K562 (cell line): ENCODE measurements at regions not wholly inside any gene's neighbourhood (a gene's known extent, or its start where the extent isn't known, plus 50 kb on each side); places are given as distances from the start of the nearest gene placed in this dataset.

Experiments used
- ATAC-seq: fragments of 200-7000 bp; cut with Tn5 transposase; 3 replicates; pipeline ENCODE4 v1.9.1; 2020; ENCODE audit warnings: moderate library complexity
- BruUV-seq: library from RNA; stranded (reverse); fragments of 400-500 nt; replicated peaks from 2 replicates; lab custom pipeline; 2021; lab: Mats Ljungman, UMichigan
- CTCF ChIA-PET: fragments of 300-600 bp; formaldehyde crosslinking; extraction: SDS; loops from one replicate; lab custom pipeline; 2021; ENCODE audit warnings: low intra/inter-chr PET ratio; lab: Yijun Ruan, JAX
- POLR2A ChIA-PET: fragments of 300-600, 350-650 bp; sonication (Branson Sonifier 250); formaldehyde crosslinking; extraction: SDS; loops from one replicate; lab custom pipeline; 2021; ENCODE audit warnings: antibody characterized with exemption, inconsistent platforms; lab: Yijun Ruan, JAX
- DNase-seq, 4 experiments: peaks; one replicate each; pipeline versions ENCODE4 v3.0.0 to v3.0.0-alpha.2; 2011 to 2018; ENCODE audit warnings: low spot score in 3 of 4, mixed read lengths in 3 of 4; ENCODE audit errors: extremely low read depth in 1 of 4
- FAIRE-seq: peaks from 2 replicates; lab custom pipeline; 2011; peaks lifted over from hg19 to GRCh38; lab: Jason Lieb, UNC
- H2AFZ ChIP-seq: 2 replicates; pipeline ENCODE4 v1.6.0; 2011; ENCODE audit warnings: low read depth, low read length, control low read depth, inconsistent platforms
- H3K27ac ChIP-seq: fragments of 200-600 bp; 3 replicates; pipeline ENCODE4 v1.8.0; 2011; ENCODE audit warnings: low read depth, mild to moderate bottlenecking, control low read depth, inconsistent platforms, low read length, moderate library complexity, mixed read lengths; ENCODE audit errors: extremely low read depth
- H3K27me3 ChIP-seq, 2 experiments: fragments of 300-600 bp in 1 of 2; 2 replicates in 1 of 2; 3 replicates in 1 of 2; pipeline versions ENCODE4 v1.6.0 to v1.8.0; 2011; ENCODE audit warnings: inconsistent platforms in 2 of 2, low read length in 2 of 2, mild to moderate bottlenecking in 1 of 2, mixed read lengths in 1 of 2, moderate library complexity in 1 of 2; ENCODE audit not compliant: control insufficient read depth in 2 of 2, insufficient read depth in 2 of 2
- H3K36me3 ChIP-seq: fragments of 300-600 bp; 3 replicates; pipeline ENCODE4 v1.8.0; 2011; ENCODE audit warnings: mild to moderate bottlenecking, low read length, inconsistent platforms; ENCODE audit not compliant: control insufficient read depth, insufficient read depth
- H3K4me1 ChIP-seq, 2 experiments: fragments of 200-600 bp in 1 of 2; replicated peaks in 1 of 2; 2 replicates in 1 of 2; 3 replicates in 1 of 2; pipeline versions ENCODE4 v1.5.1 to v1.8.0; 2011; ENCODE audit warnings: inconsistent platforms in 2 of 2, low read length in 2 of 2, mild to moderate bottlenecking in 1 of 2, mixed read lengths in 1 of 2, moderate library complexity in 1 of 2; ENCODE audit not compliant: control insufficient read depth in 2 of 2, insufficient read depth in 2 of 2
- H3K4me2 ChIP-seq: 2 replicates; pipeline ENCODE4 v1.6.1; 2011; ENCODE audit warnings: low read length, control low read depth, inconsistent platforms, mixed read lengths; ENCODE audit not compliant: insufficient read depth
- H3K4me3 ChIP-seq: fragments of 200-600 bp; sonication (generic), shearing (Covaris generic); 2 replicates; pipeline ENCODE4 v1.5.1; 2016; ENCODE audit warnings: control low read depth, inconsistent platforms
- H3K79me2 ChIP-seq: fragments of 200-600 bp; 3 replicates; pipeline ENCODE4 v1.8.0; 2011; ENCODE audit warnings: low read length, inconsistent platforms; ENCODE audit not compliant: control insufficient read depth, insufficient read depth
- H3K9ac ChIP-seq, 2 experiments: 2 replicates each; pipeline versions ENCODE4 v1.6.0 to v1.6.1; 2011; ENCODE audit warnings: low read depth in 2 of 2, low read length in 2 of 2, control low read depth in 1 of 2, inconsistent platforms in 1 of 2, mild to moderate bottlenecking in 1 of 2, mixed read lengths in 1 of 2; ENCODE audit not compliant: insufficient read depth in 1 of 2
- H3K9me1 ChIP-seq: one replicate; pipeline ENCODE4 v1.6.0; 2011; ENCODE audit warnings: inconsistent platforms, mild to moderate bottlenecking, low read length, moderate library complexity; ENCODE audit not compliant: control insufficient read depth, insufficient read depth
- H3K9me3 ChIP-seq: replicated peaks from 2 replicates; pipeline ENCODE4 v1.5.1; 2011; ENCODE audit warnings: low read depth, low read length, inconsistent platforms; ENCODE audit not compliant: control insufficient read depth, insufficient read depth
- H4K20me1 ChIP-seq: replicated peaks from 2 replicates; pipeline ENCODE4 v1.6.1; 2011; ENCODE audit warnings: low read length, inconsistent platforms, mixed read lengths; ENCODE audit not compliant: control insufficient read depth, insufficient read depth
- ELF2 ChIP-seq: fragments of 250-450 bp; sonication (Bioruptor Pico); IDR thresholded peaks from 2 replicates; pipeline ENCODE4 v1.5.0; 2021; ENCODE audit warnings: mild to moderate bottlenecking
- FIP1L1 ChIP-seq: fragments of 200-400 bp; formaldehyde crosslinking; IDR thresholded peaks from 2 replicates; pipeline ENCODE4 v1.6.1; 2018; ENCODE audit warnings: mild to moderate bottlenecking, low read depth, low read length; ENCODE audit not compliant: poor library complexity, severe bottlenecking
- FOXM1 ChIP-seq, 2 experiments: fragments of 450-650 bp in 1 of 2; sonication (generic) in 1 of 2; formaldehyde crosslinking in 1 of 2; IDR thresholded peaks; 2 replicates each; pipeline versions ENCODE4 v1.6.1 to v1.9.0; 2017 to 2022; ENCODE audit warnings: low read depth in 2 of 2, mild to moderate bottlenecking in 2 of 2, missing genetic modification reagents in 1 of 2, moderate library complexity in 1 of 2
- ILF3 ChIP-seq: fragments of 450-650 bp; IDR thresholded peaks from 2 replicates; pipeline ENCODE4 v1.6.1; 2018; ENCODE audit warnings: antibody characterized with exemption, mild to moderate bottlenecking, moderate library complexity, borderline replicate concordance
- MAFG ChIP-seq: fragments of 450-650 bp; conservative IDR thresholded peaks from 2 replicates; pipeline ENCODE4 v1.6.1; 2016; ENCODE audit warnings: missing genetic modification characterization, missing compliant biosample characterization
- MTA3 ChIP-seq: fragments of 450-650 bp; formaldehyde crosslinking; IDR thresholded peaks from 2 replicates; pipeline ENCODE4 v1.6.1; 2017; ENCODE audit warnings: mild to moderate bottlenecking, borderline replicate concordance
- NCOA1 ChIP-seq: fragments of 450-650 bp; IDR thresholded peaks from 2 replicates; pipeline ENCODE4 v1.6.1; 2016; ENCODE audit warnings: low read depth
- PHB2 ChIP-seq: fragments of 450-650 bp; IDR thresholded peaks from 2 replicates; pipeline ENCODE4 v1.6.1; 2017; ENCODE audit warnings: low read depth
- POLR2G ChIP-seq: fragments of 200-400 bp; formaldehyde crosslinking; IDR thresholded peaks from 2 replicates; pipeline ENCODE4 v1.6.1; 2017; ENCODE audit warnings: low read depth, mild to moderate bottlenecking, antibody characterized with exemption, low read length, moderate library complexity
- RUNX1 ChIP-seq: sonication (generic); IDR thresholded peaks from 2 replicates; pipeline ENCODE4 v1.6.1; 2016; ENCODE audit warnings: antibody characterized with exemption, low read depth
- SMARCC2 ChIP-seq: fragments of 450-650 bp; IDR thresholded peaks from 2 replicates; pipeline ENCODE4 v1.6.1; 2017; ENCODE audit warnings: antibody characterized with exemption, moderate library complexity, mild to moderate bottlenecking, low read depth
- TAF7 ChIP-seq: fragments of 450-650 bp; IDR thresholded peaks from 2 replicates; pipeline ENCODE4 v1.6.1; 2016; ENCODE audit warnings: missing genetic modification characterization, missing compliant biosample characterization
- ZFP1 ChIP-seq: fragments of 450-650 bp; formaldehyde crosslinking; IDR thresholded peaks from 2 replicates; pipeline ENCODE4 v1.4.0; 2020; ENCODE audit warnings: mild to moderate bottlenecking, mixed read lengths
- ZNF431 ChIP-seq: sonication (generic); formaldehyde crosslinking; IDR thresholded peaks from 2 replicates; pipeline ENCODE4 v1.8.0; 2022; ENCODE audit warnings: mild to moderate bottlenecking, missing genetic modification reagents
- ZNF436 ChIP-seq: fragments of 250-450, 450-650 bp; sonication (Bioruptor Pico); formaldehyde crosslinking; IDR thresholded peaks from 2 replicates; pipeline ENCODE4 v1.7.0; 2020; ENCODE audit warnings: mild to moderate bottlenecking
- WGBS: fragments of 100-300 bp; shearing (Covaris generic); methylation state at CpG from one replicate; pipeline ENCODE4 v1.1.6; 2016; ENCODE audit warnings: low coverage, mixed read lengths; ENCODE audit not compliant: insufficient coverage; ENCODE audit errors: missing lambda C conversion rate; 5-methylcytosine and 5-hydroxymethylcytosine counted together
- in situ Hi-C: fragments of 300-500 bp; cut with MboI; formaldehyde crosslinking; loops from 4 replicates; pipeline ENCODE4 v1.15.0; 2018; ENCODE audit warnings: inconsistent platforms, mixed read lengths
- intact Hi-C: fragments of 100-400 bp; cut with micrococcal nuclease; formaldehyde crosslinking; loops from 2 replicates; pipeline ENCODE4 v1.14.2; 2022
- TF ChIP-seq, protein P1 (sequence below), 2 experiments: fragments of 450-650 bp; IDR thresholded peaks; 2 replicates each; pipeline ENCODE4 v1.6.1; 2016
- TF ChIP-seq, protein P2 (sequence below): fragments of 450-650 bp; formaldehyde crosslinking; IDR thresholded peaks from 2 replicates; pipeline ENCODE4 v1.4.0; 2022; ENCODE audit warnings: mild to moderate bottlenecking, moderate library complexity

DNA sequence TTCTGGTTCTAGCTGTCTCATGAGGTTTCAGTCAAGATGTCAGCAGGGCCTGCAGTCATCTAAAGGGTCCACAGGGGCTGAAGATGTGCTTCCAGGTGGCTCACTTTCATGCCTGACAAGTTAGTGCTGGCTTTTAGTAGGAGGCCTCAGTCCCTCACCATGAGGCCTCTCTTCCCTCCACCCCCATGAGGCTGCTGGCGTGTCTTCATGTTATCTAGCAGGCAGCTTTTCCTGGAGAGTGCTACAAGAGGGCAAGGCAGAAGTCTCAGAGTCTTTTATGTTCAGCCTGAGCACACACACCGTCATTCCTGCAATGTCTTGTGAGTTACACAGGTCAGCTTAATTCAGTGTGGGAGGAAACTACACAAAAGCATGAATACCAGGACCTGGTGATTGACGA lies 769.9 kb downstream of the HDGFL1 start:
- 5% methylated on average over 3 of the region's 3 CpGs for WGBS
- TF ChIP-seq, protein P1, sequence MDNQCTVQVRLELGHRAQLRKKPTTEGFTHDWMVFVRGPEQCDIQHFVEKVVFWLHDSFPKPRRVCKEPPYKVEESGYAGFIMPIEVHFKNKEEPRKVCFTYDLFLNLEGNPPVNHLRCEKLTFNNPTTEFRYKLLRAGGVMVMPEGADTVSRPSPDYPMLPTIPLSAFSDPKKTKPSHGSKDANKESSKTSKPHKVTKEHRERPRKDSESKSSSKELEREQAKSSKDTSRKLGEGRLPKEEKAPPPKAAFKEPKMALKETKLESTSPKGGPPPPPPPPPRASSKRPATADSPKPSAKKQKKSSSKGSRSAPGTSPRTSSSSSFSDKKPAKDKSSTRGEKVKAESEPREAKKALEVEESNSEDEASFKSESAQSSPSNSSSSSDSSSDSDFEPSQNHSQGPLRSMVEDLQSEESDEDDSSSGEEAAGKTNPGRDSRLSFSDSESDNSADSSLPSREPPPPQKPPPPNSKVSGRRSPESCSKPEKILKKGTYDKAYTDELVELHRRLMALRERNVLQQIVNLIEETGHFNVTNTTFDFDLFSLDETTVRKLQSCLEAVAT (IDR thresholded peaks at IDR 0.05), result no peak
- no peak for TF ChIP-seq POLR2G
- no peak for TF ChIP-seq ZNF431 (CRISPR knock-in tag)
- no peak for TF ChIP-seq PHB2
- TF ChIP-seq ZFP1 (CRISPR knock-in tag), result no peak
- TF ChIP-seq, protein P2, sequence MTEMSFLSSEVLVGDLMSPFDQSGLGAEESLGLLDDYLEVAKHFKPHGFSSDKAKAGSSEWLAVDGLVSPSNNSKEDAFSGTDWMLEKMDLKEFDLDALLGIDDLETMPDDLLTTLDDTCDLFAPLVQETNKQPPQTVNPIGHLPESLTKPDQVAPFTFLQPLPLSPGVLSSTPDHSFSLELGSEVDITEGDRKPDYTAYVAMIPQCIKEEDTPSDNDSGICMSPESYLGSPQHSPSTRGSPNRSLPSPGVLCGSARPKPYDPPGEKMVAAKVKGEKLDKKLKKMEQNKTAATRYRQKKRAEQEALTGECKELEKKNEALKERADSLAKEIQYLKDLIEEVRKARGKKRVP (CRISPR knock-in tag), result no peak
- TF ChIP-seq ILF3, result no peak
- TF ChIP-seq FIP1L1, result no peak
- no peak for TF ChIP-seq NCOA1
- TF ChIP-seq MTA3, result no peak
- TF ChIP-seq TAF7 (tag), result no peak
- no peak for TF ChIP-seq RUNX1
- no peak for TF ChIP-seq MAFG (tag)
- no peak for TF ChIP-seq FOXM1 (IDR thresholded peaks at IDR 0.05; ENCODE audit: low read depth)
- no peak for TF ChIP-seq FOXM1 (CRISPR knock-in tag; IDR thresholded peaks at IDR 0.05; ENCODE audit: low read depth)
- no peak for TF ChIP-seq SMARCC2
- no peak for TF ChIP-seq ELF2 (CRISPR knock-in tag)
- TF ChIP-seq ZNF436 (CRISPR knock-in tag), result no peak
- H3K4me3 ChIP-seq, result no peak overlapping the region
- intact Hi-C loops (no loop called here), in situ Hi-C loops (no loop called here)
- POLR2A ChIA-PET, result interaction anchor here (0.6 kb wide), 1 partner anchor 819 kb away, joined by 4 read pairs; no protein-coding TSS in a partner anchor
- no peak overlapping the region for H3K9ac ChIP-seq
- DNase-seq (no peak), FAIRE-seq (no peak), ATAC-seq (no peak)
- H3K9me3 ChIP-seq, result no peaks in the 10 kb centered on the region
- no peak overlapping the region for H3K27ac ChIP-seq
- H3K4me1 ChIP-seq, result no peaks in the 10 kb centered on the region
- no peak overlapping the region for H2AFZ ChIP-seq
- H3K79me2 ChIP-seq, result no peaks in the 10 kb centered on the region
- no peaks in the 10 kb centered on the region for H4K20me1 ChIP-seq
- H3K36me3 ChIP-seq, result no peaks in the 10 kb centered on the region
- no peak overlapping the region for H3K4me2 ChIP-seq
- H3K27me3 ChIP-seq, result no peaks in the 10 kb centered on the region
- CTCF ChIA-PET, result no interaction called here
- H3K9me1 ChIP-seq, result no peaks in the 10 kb centered on the region
- no TSS peak for BruUV-seq
